Activated naive CD8-positive, alpha-beta T cell treated with anti-CD3 and anti-CD28 coated beads, Interleukin-2, amount 10 ng/mL, durations not matched to agents 7 days and 5 days (primary cell): ENCODE measurements at regions not wholly inside any gene's neighbourhood (a gene's known extent, or its start where the extent isn't known, plus 50 kb on each side); places are given as distances from the start of the nearest gene placed in this dataset.

Experiments
- ATAC-seq: fragments of 150-1000 bp; cut with Tn5 transposase; one replicate; pipeline ENCODE4 v1.10.0; 2021; ENCODE audit warnings: low read depth, moderate library complexity
- POLR2A ChIA-PET: fragments of 350-600 bp; sonication (Branson Sonifier 250); formaldehyde crosslinking; loops from one replicate; lab custom pipeline; 2021; ENCODE audit warnings: antibody characterized with exemption; lab: Charles Lee
- DNase-seq: peaks from one replicate; pipeline ENCODE4 v3.0.0; 2021
- H3K27ac Mint-ChIP-seq: one replicate; pipeline ENCODE4 v1.8.0; 2022; ENCODE audit warnings: mild to moderate bottlenecking, mixed read lengths
- H3K27me3 Mint-ChIP-seq: one replicate; pipeline ENCODE4 v1.8.0; 2022; ENCODE audit warnings: mild to moderate bottlenecking, moderate library complexity, mixed read lengths
- H3K36me3 Mint-ChIP-seq: one replicate; pipeline ENCODE4 v1.8.0; 2021; ENCODE audit warnings: mild to moderate bottlenecking, mixed read lengths
- H3K4me1 Mint-ChIP-seq: one replicate; pipeline ENCODE4 v1.8.0; 2021; ENCODE audit warnings: mixed read lengths
- H3K4me3 Mint-ChIP-seq: one replicate; pipeline ENCODE4 v1.8.0; 2022; ENCODE audit warnings: mild to moderate bottlenecking, moderate library complexity, mixed read lengths
- H3K9me3 Mint-ChIP-seq: one replicate; pipeline ENCODE4 v1.8.0; 2021; ENCODE audit warnings: mixed read lengths

DNA sequence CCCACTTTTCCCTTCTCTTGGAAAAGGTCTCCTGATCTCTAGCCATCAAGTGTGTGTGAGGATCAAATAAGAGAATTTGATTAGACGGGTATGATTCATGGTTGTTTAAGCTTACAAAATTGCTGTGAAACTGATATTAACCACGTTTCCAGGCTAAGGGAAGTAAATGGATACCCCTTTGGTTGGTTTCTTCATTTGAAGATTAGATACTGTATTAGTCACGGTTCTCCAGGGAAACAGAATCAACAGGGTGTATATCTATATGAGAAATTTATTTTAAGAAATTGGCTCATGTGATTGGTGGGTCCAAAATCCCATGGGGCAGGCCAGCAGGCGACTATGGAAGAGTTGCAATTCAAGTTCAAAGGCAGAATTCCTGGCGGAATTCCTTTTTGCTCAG is 112.7 kb upstream of the SELENOK start:
- Mint-ChIP-seq H3K27me3 (no peaks in the 10 kb centered on the region), H3K4me3 (no peak overlapping the region), H3K27ac (no peak overlapping the region), H3K9me3 (no peaks in the 10 kb centered on the region), H3K36me3 (no peaks in the 10 kb centered on the region), H3K4me1 (no peaks in the 10 kb centered on the region)
- POLR2A ChIA-PET, result no interaction called here
- ATAC-seq (no peak), DNase-seq (no peak)

DNA sequence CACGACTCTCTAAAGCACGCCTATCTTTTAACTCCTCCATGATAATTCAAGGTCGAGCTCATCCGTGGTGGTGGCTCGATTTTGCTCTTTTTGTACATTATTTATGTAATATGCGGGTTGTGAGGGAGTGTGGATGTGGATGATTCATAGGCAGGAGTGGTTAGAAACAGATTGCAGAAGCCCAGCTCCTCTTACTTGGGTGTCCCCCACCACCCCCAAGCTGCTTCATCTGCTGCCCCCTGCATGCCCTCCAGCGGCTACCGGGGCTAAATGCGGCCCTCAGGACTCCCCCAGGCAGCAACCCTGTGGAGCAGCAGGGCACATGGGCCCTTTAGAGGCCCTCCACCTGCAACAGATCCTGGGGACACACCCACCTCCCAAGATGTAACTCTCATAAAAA is 111.5 kb upstream of the SELENOK start:
- Mint-ChIP-seq H3K4me1 (no peaks in the 10 kb centered on the region), H3K4me3 (no peak overlapping the region), H3K27ac (no peak overlapping the region), H3K27me3 (no peaks in the 10 kb centered on the region), H3K36me3 (no peaks in the 10 kb centered on the region), H3K9me3 (no peaks in the 10 kb centered on the region)
- POLR2A ChIA-PET, result interaction anchor here (0.5 kb wide), 1 partner anchor 60 kb away, joined by 3 read pairs; no protein-coding TSS in a partner anchor
- DNase-seq (no peak), ATAC-seq (no peak)

DNA sequence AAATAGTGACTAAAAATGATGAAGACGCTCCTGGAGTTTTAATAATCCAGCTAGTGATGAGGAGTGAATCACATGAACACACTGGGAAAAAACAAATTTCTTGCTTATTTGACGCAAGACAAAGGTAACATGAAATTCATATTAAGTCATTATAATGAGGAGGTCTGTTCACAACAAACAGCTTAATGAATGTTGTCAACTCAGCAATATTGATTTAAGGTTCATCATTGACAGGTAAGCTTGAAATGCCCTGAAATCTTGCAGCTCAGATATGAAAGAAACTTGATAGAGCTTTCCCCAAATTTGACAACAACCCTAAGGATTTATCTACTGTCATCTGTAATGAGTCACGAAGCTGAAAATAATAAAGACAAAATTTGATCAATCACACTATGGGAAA is 108.1 kb upstream of the SELENOK start:
- POLR2A ChIA-PET, result no interaction called here
- Mint-ChIP-seq H3K4me1 (no peaks in the 10 kb centered on the region), H3K9me3 (no peaks in the 10 kb centered on the region), H3K27me3 (no peaks in the 10 kb centered on the region), H3K27ac (no peak overlapping the region), H3K4me3 (no peak overlapping the region), H3K36me3 (no peaks in the 10 kb centered on the region)
- ATAC-seq (no peak), DNase-seq (no peak)

DNA sequence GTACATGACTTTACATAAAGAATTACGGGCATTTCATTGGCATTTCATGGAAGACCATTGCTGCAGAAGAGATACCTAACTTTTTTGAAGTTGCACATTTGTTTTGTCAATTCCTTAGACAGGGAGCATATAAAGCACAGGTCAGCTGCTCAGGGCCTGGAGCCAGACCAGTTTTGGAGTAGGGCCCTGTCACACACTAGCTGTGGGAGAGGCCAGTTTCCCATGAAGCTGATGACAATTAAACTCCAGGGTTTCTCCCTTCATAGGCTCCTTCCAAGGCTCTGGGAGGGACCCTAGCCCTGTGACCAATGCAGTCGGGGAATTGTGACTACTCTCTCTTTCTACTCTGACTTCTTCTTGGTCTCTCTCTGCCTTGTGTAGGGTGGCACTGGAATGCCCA is 107.3 kb upstream of the SELENOK start:
- DNase-seq (no peak), ATAC-seq (no peak)
- Mint-ChIP-seq H3K4me3 (no peak overlapping the region), H3K36me3 (no peaks in the 10 kb centered on the region), H3K27me3 (no peaks in the 10 kb centered on the region), H3K9me3 (no peaks in the 10 kb centered on the region), H3K4me1 (no peaks in the 10 kb centered on the region), H3K27ac (no peak overlapping the region)
- POLR2A ChIA-PET, result no interaction called here

DNA sequence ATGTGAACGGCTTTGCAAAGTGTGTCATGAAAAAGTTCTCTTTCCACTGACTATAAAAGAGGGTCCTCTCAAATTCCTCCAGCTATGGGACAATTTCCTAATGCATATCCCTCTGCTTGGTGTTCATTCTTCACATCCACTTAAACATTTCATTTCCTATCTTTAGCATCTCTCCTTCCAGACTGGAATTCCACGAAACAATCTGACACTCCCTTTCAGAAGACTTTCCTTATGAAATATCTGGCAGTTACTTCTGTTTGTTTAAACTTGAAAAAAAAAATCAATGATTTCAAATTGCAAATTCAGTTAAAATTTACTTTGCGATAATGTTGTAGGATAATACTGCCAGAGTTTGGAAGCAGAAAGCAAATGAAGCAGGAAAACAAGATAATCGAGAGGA is 105.8 kb upstream of the SELENOK start:
- POLR2A ChIA-PET, result no interaction called here
- no peak overlapping the region for H3K4me3 Mint-ChIP-seq

DNA sequence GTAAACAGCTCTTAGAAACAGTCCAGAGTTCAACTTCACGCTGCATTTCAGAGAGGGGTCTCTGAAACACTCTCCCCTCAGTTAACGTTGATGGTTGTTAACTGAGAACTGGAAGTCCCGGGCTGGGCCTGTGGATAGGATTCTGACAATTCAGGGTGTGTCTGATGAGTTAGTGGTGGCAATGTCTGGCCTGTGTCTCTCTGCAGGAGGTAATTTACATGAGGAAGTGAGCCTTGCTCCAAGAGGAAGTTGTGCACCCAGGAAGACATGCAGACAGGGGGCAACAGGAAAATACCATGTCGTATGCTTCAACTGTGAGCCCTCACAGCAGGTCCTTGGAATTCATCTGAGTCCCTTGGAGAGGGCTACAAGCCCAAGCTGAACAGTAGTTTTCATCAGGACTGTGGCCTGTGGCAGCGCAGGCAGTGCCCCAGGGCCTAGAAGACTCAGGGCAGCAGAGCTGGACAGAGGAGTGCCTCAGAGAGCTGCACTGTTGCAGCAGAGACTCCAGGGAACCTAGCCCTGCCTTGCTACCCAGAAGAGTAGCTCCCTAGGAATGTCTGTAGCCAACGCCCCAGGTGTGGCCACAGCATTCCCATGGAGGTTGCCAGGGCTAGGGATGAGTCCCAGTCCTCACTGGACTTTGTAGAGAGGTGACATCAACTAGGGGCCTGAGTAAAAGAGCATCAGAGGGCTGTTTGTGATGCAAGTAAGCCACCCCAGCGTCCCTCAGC is 104.6 kb upstream of the SELENOK start:
- no peaks in the 10 kb centered on the region for H3K36me3 Mint-ChIP-seq
- no peak overlapping the region for H3K27ac Mint-ChIP-seq
- H3K4me1 Mint-ChIP-seq, result no peaks in the 10 kb centered on the region
- H3K27me3 Mint-ChIP-seq, result no peaks in the 10 kb centered on the region
- POLR2A ChIA-PET, result no interaction called here
- no peak overlapping the region for H3K4me3 Mint-ChIP-seq
- H3K9me3 Mint-ChIP-seq, result no peaks in the 10 kb centered on the region
- no peak for DNase-seq
- no peak for ATAC-seq

More for the DNA sequence above, 105.8 kb upstream of the SELENOK start:
- DNase-seq (no peak), ATAC-seq (no peak)
- Mint-ChIP-seq H3K4me1 (no peaks in the 10 kb centered on the region), H3K9me3 (no peaks in the 10 kb centered on the region), H3K36me3 (no peaks in the 10 kb centered on the region), H3K27me3 (no peaks in the 10 kb centered on the region), H3K27ac (no peak overlapping the region)

DNA sequence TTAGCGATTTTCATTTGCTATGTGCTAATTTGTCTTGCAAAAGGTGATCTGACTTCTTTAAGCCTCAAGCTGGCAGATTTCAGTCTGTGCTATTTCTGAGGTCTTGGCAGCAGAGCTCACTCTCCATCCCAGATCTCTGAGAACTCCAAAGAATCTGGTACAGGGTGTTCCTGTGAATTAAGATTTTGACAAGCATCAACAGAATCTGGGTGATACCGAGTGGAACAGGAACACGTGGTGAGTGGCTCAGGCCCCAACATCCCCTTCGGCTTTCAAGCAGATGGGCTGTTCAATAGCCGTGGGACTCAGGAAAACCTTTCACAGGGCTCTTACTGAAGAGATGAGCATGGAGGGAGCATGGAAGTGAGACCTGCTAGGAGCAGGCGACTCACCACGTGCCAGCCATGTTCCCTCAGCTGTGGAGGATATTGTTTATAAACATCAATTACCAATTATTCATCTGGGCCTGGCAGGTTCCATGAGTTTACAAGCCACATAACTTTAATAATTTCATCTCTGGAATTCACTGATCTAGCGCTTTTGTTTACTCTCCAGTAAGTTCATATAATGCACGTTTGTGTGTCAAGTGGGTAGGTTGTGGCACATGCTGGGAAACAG is 103.4 kb upstream of the SELENOK start:
- Mint-ChIP-seq H3K27me3 (no peaks in the 10 kb centered on the region), H3K36me3 (no peaks in the 10 kb centered on the region), H3K4me3 (no peak overlapping the region), H3K4me1 (no peaks in the 10 kb centered on the region), H3K9me3 (no peaks in the 10 kb centered on the region), H3K27ac (no peak overlapping the region)
- ATAC-seq (no peak), DNase-seq (no peak)
- POLR2A ChIA-PET, result no interaction called here

DNA sequence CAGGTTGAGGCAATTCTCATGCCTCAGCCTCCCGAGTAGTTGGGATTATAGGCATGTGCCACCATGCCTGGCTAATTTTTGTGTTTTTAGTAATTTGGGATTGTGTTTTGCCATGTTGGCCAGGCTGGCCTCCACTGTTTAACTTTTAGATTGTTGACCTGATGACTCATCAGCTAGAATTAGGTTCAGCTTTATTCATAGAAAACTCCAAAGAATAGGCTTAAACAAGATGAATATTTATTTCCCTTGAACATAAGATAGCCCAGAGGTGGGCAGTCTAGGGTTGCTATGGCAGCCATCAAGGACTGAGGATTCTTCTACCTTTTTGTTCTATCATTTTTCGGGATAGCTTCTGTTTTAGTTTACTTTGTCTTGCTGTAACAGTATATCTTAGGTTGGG is 99.6 kb upstream of the SELENOK start:
- ATAC-seq, result no peak
- Mint-ChIP-seq H3K4me3 (no peak overlapping the region), H3K9me3 (no peaks in the 10 kb centered on the region), H3K27me3 (no peaks in the 10 kb centered on the region), H3K27ac (no peak overlapping the region), H3K4me1 (no peaks in the 10 kb centered on the region), H3K36me3 (no peaks in the 10 kb centered on the region)
- DNase-seq, result no peak
- POLR2A ChIA-PET, result no interaction called here

DNA sequence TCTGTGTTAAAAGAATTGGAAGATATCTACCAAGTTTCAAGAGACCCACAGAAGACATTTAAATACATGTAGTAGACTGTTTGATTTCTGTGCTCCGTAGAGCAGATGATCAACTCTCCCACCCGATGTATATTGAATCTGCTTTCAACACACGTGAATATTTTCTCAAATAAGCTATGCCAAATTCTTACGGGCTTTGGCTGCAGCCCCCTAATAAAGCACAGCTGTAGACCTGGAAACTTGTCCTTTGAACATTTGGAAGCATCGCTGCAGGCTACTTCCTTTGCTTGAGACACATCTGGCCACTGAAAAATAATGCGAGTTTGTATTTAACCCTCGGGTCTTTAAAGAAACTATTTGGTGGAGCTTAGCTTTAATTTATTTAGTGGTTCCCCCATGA is 98.3 kb upstream of the SELENOK start:
- Mint-ChIP-seq H3K27ac (no peak overlapping the region), H3K9me3 (no peaks in the 10 kb centered on the region), H3K4me3 (no peak overlapping the region), H3K27me3 (no peaks in the 10 kb centered on the region), H3K36me3 (no peaks in the 10 kb centered on the region), H3K4me1 (no peaks in the 10 kb centered on the region)
- DNase-seq, result no peak
- POLR2A ChIA-PET, result no interaction called here
- no peak for ATAC-seq

DNA sequence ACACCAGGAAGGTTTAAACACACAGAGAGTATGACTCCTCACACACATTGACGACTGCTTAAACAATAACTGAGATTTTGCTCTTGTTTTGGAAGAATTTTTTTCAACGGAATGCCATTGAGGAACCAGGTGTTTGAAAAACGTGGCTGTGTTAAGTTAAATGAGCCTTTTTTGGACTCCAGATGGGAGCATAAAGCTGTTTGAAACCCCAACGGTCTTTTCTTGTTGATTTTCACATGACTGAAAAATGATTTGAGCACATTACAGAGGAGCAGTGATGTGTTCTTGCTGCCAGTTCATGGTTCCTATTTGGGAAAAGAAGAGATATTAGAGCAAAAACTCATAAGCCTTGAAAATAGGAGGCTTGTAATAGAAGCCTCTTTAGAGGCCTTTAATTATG is 97.8 kb upstream of the SELENOK start:
- no peaks in the 10 kb centered on the region for H3K4me1 Mint-ChIP-seq
- no peak for ATAC-seq
- no peaks in the 10 kb centered on the region for H3K36me3 Mint-ChIP-seq
- DNase-seq, result no peak
- no peaks in the 10 kb centered on the region for H3K9me3 Mint-ChIP-seq
- H3K27ac Mint-ChIP-seq, result no peak overlapping the region
- no peak overlapping the region for H3K4me3 Mint-ChIP-seq
- POLR2A ChIA-PET, result no interaction called here
- H3K27me3 Mint-ChIP-seq, result no peaks in the 10 kb centered on the region

DNA sequence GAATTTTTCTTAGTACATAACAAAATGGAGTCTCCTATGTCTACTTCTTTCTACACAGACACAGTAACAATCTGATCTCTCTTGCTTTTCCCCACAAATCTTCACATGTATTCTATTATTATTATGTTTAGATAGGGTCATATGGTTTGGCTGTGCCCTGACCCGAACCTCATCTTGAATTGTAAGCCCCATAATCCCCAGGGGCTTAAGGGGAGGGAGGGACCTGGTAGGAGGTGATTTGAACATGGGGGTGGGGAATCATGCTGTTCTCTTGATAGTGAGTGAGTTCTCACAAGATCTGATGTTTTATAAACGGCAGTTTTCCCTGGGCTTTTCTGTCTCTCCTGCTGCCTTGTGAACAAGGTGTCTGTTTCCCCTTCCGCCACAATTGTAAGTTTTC is 86.7 kb upstream of the SELENOK start:
- H3K9me3 Mint-ChIP-seq, result peaks cover 18% of the 10 kb centered on the region
- ATAC-seq (no peak), DNase-seq (no peak)

DNA sequence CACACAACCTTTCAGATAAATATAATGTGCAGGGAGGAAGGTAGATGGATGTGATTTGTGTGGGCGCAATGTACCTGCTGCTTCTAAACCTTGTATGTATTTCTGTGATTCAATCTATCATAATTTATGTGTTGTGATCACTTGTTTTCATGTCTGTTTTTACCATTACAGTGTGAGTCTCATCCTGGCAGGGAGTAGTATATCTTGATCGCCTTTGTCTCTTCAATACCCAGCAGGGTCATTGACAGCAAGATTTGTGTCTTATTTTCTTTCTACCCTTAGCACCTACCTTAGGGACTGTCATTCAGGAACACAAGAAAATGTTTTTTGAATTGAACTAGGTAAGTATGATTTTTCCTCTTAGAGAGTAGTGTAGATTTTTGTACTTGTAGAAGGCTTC is 83.7 kb upstream of the SELENOK start:
- Mint-ChIP-seq H3K36me3 (no peaks in the 10 kb centered on the region), H3K4me1 (peaks cover 3% of the 10 kb centered on the region), H3K27ac (no peak overlapping the region), H3K4me3 (no peak overlapping the region), H3K9me3 (peaks cover 26% of the 10 kb centered on the region), H3K27me3 (no peaks in the 10 kb centered on the region)
- POLR2A ChIA-PET, result no interaction called here
- ATAC-seq (no peak), DNase-seq (no peak)

More for the DNA sequence above, 86.7 kb upstream of the SELENOK start:
- no peaks in the 10 kb centered on the region for H3K36me3 Mint-ChIP-seq
- H3K4me1 Mint-ChIP-seq, result peaks cover 3% of the 10 kb centered on the region
- H3K27ac Mint-ChIP-seq, result no peak overlapping the region
- no peak overlapping the region for H3K4me3 Mint-ChIP-seq
- POLR2A ChIA-PET, result no interaction called here
- no peaks in the 10 kb centered on the region for H3K27me3 Mint-ChIP-seq

DNA sequence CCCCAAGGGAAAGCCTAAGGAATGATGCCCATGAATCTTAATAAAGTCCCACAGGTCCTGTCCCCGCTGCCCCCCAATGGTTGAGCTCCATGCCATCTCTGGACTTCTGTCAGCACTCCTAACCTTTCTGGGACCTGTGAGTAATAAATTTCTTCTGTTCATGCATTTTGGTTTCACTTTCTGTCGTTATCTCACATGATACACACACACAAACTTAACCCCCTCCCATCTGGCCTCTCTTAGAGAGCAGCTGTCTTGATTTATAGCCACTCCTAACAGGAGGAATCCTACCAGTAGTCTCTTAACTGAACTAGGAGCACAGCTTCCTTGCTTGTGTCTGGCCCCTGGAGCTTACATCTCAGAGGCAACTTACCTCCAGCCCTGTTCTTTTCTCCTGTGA is 82.7 kb upstream of the SELENOK start:
- no peak for ATAC-seq
- no peak for DNase-seq
- no peaks in the 10 kb centered on the region for H3K27me3 Mint-ChIP-seq
- peaks cover 26% of the 10 kb centered on the region for H3K9me3 Mint-ChIP-seq
- no peak overlapping the region for H3K4me3 Mint-ChIP-seq
- peaks cover 3% of the 10 kb centered on the region for H3K4me1 Mint-ChIP-seq
- H3K27ac Mint-ChIP-seq, result no peak overlapping the region
- H3K36me3 Mint-ChIP-seq, result no peaks in the 10 kb centered on the region
- POLR2A ChIA-PET, result no interaction called here

DNA sequence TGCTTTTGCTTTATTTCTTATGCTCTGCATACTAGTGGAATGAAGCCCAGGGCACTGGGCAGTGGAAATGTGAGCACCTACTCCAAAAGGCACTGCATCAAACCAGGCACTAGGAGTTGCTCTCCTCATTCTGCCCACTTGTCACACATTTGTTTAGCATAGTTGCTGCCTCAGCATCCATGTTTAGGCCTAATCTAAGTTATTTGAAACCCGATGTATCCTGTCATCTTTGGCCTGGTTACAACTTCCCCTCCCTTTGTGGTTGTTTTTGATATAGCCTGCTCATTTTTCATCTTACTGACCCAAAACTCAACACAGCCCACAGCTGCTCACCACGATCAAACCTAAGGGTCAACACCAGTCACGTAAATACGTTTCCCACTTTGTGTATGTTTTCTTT is 82.2 kb upstream of the SELENOK start:
- DNase-seq, result no peak
- H3K4me1 Mint-ChIP-seq, result peaks cover 3% of the 10 kb centered on the region
- POLR2A ChIA-PET, result no interaction called here
- no peak overlapping the region for H3K27ac Mint-ChIP-seq
- no peak for ATAC-seq
- H3K27me3 Mint-ChIP-seq, result no peaks in the 10 kb centered on the region
- H3K9me3 Mint-ChIP-seq, result peaks cover 26% of the 10 kb centered on the region
- no peaks in the 10 kb centered on the region for H3K36me3 Mint-ChIP-seq
- no peak overlapping the region for H3K4me3 Mint-ChIP-seq
